ENCODE measurements at regions not wholly inside any gene's neighbourhood (a gene's known extent, or its start where the extent isn't known, plus 50 kb on each side); places are given as distances from the start of the nearest gene placed in this dataset.

GRCh38 chr7:127530148-127530547 is 55.2 kb downstream of the GCC1 start:
- no peak for DNase-seq

- no peak for DNase-seq
Measured at GRCh38 chr7:127527561-127527960, 57.8 kb downstream of the GCC1 start.

GRCh38 chr7:127525866-127526480 is 59.4 kb downstream of the GCC1 start:
- DNase-seq: no peak

- no peak for DNase-seq
Measured at GRCh38 chr7:127516320-127516719, 69.1 kb downstream of the GCC1 start.

- DNase-seq: no peak
Measured at GRCh38 chr7:127514499-127514898, 70.9 kb downstream of the GCC1 start.

GRCh38 chr7:127513311-127513710 is 72.1 kb downstream of the GCC1 start:
- no peak for DNase-seq

GRCh38 chr7:127512663-127513062 is 72.7 kb downstream of the GCC1 start:
- DNase-seq: no peak

- peak; percentile 20 for DNase-seq
Measured at GRCh38 chr7:127504715-127505114, 80.7 kb downstream of the GCC1 start.

GRCh38 chr7:127501817-127502216 is 83.6 kb downstream of the GCC1 start:
- no peak for DNase-seq

- DNase-seq: no peak
Measured at GRCh38 chr7:127487381-127487780, 94.9 kb upstream of the ZNF800 start.

- DNase-seq: no peak
Measured at GRCh38 chr7:127486654-127487053, 94.1 kb upstream of the ZNF800 start.

GRCh38 chr7:127485482-127485881 is 93.0 kb upstream of the ZNF800 start:
- no peak for DNase-seq

GRCh38 chr7:127484954-127485353 is 92.4 kb upstream of the ZNF800 start:
- no peak for DNase-seq

GRCh38 chr7:127478461-127478860 is 86.0 kb upstream of the ZNF800 start:
- DNase-seq: no peak

- DNase-seq: no peak
Measured at GRCh38 chr7:127478024-127478355, 85.5 kb upstream of the ZNF800 start.

- no peak for DNase-seq
Measured at GRCh38 chr7:127477295-127478023, 85.0 kb upstream of the ZNF800 start.

- no peak for DNase-seq
Measured at GRCh38 chr7:127476618-127477017, 84.1 kb upstream of the ZNF800 start.

GRCh38 chr7:127474457-127474856 is 81.9 kb upstream of the ZNF800 start:
- DNase-seq: no peak

- DNase-seq: no peak
Measured at GRCh38 chr7:127473409-127473808, 80.9 kb upstream of the ZNF800 start.

- no peak for DNase-seq
Measured at GRCh38 chr7:127460077-127460476, 67.6 kb upstream of the ZNF800 start.

GRCh38 chr7:127451258-127451657 is 58.8 kb upstream of the ZNF800 start:
- DNase-seq: peak; percentile 33

- no peak for DNase-seq
Measured at GRCh38 chr7:127448566-127448965, 56.1 kb upstream of the ZNF800 start.

GRCh38 chr7:127447326-127447945 is 54.9 kb upstream of the ZNF800 start:
- DNase-seq: peak; percentile 44

GRCh38 chr7:127446842-127447241 is 54.3 kb upstream of the ZNF800 start:
- no peak for DNase-seq

Measured in activated T-cell treated with anti-CD3 and anti-CD28 coated beads, Interleukin-2, amount 50 U/mL, for 1 hour (primary cell).